Endothelial cell of umbilical vein (primary cell): ENCODE measurements at regions not wholly inside any gene's neighbourhood (a gene's known extent, or its start where the extent isn't known, plus 50 kb on each side); places are given as distances from the start of the nearest gene placed in this dataset.
A peak's percentile ranks its signal among the peaks of the same experiment; 100 is the strongest.

ENCODE experiments used
- BruUV-seq: library from RNA; stranded (reverse); fragments of 400-500 nt; replicated peaks from 2 replicates; lab custom pipeline; 2021; lab: Mats Ljungman, UMichigan
- CTCF ChIA-PET: fragments of 300-600, 350-600 bp; sonication (Branson Sonifier 250); formaldehyde crosslinking; loops from one replicate; lab custom pipeline; 2021; ENCODE audit warnings: antibody characterized with exemption, inconsistent platforms; lab: Charles Lee
- POLR2A ChIA-PET: fragments of 300-600, 350-600 bp; sonication (Branson Sonifier 250); formaldehyde crosslinking; loops from one replicate; lab custom pipeline; 2021; ENCODE audit warnings: antibody characterized with exemption, inconsistent platforms; lab: Charles Lee
- DNase-seq: peaks from one replicate; pipeline ENCODE4 v3.0.0-alpha.2; 2011; ENCODE audit warnings: low read depth, low spot score
- FAIRE-seq: peaks from 2 replicates; lab custom pipeline; 2011; peaks lifted over from hg19 to GRCh38; lab: Jason Lieb, UNC
- H2AFZ ChIP-seq: 2 replicates; pipeline ENCODE4 v1.6.0; 2012; ENCODE audit warnings: low read depth, low read length, control low read depth, inconsistent platforms
- H3K27ac ChIP-seq: 2 replicates; pipeline ENCODE4 v1.5.1; 2011; ENCODE audit warnings: low read depth, mild to moderate bottlenecking, control low read depth, low read length, moderate library complexity; ENCODE audit not compliant: insufficient read depth
- H3K27me3 ChIP-seq, 2 experiments: 2 replicates each; pipeline versions ENCODE4 v1.6.0 to v1.6.1; 2011; ENCODE audit warnings: low read length in 2 of 2, mixed read lengths in 1 of 2; ENCODE audit not compliant: control insufficient read depth in 2 of 2, insufficient read depth in 2 of 2
- H3K36me3 ChIP-seq, 2 experiments: 2 replicates in 1 of 2; 3 replicates in 1 of 2; pipeline ENCODE4 v1.5.1; 2011; ENCODE audit warnings: low read length in 2 of 2, mild to moderate bottlenecking in 1 of 2, moderate library complexity in 1 of 2; ENCODE audit not compliant: control insufficient read depth in 2 of 2, insufficient read depth in 2 of 2; ENCODE audit errors: extremely low read depth in 1 of 2
- H3K4me1 ChIP-seq: 3 replicates; pipeline ENCODE4 v1.5.1; 2011; ENCODE audit warnings: mild to moderate bottlenecking, low read length; ENCODE audit not compliant: control insufficient read depth, insufficient read depth; ENCODE audit errors: extremely low read depth
- H3K4me2 ChIP-seq: 2 replicates; pipeline ENCODE4 v1.6.1; 2011; ENCODE audit warnings: low read length, control low read depth, mixed read lengths; ENCODE audit not compliant: insufficient read depth
- H3K4me3 ChIP-seq, 3 experiments: fragments of 200-600 bp in 1 of 3; sonication (generic), shearing (Covaris generic) in 1 of 3; replicated peaks in 1 of 3; 2 replicates each; pipeline ENCODE4 v1.5.1; 2011 to 2016; ENCODE audit warnings: control low read depth in 3 of 3, low read length in 3 of 3, mild to moderate bottlenecking in 2 of 3, inconsistent platforms in 1 of 3, low read depth in 1 of 3, moderate library complexity in 1 of 3; ENCODE audit not compliant: insufficient read depth in 1 of 3
- H3K79me2 ChIP-seq: 2 replicates; pipeline ENCODE4 v1.6.0; 2012; ENCODE audit warnings: low read length, inconsistent platforms; ENCODE audit not compliant: control insufficient read depth, insufficient read depth
- H3K9ac ChIP-seq: replicated peaks from 2 replicates; pipeline ENCODE3; 2011; ENCODE audit warnings: low read length, control low read depth; ENCODE audit not compliant: insufficient read depth; ENCODE audit errors: extremely low read depth
- H3K9me1 ChIP-seq: replicated peaks from 3 replicates; pipeline ENCODE4 v1.6.0; 2011; ENCODE audit warnings: mild to moderate bottlenecking, low read length; ENCODE audit not compliant: control insufficient read depth, insufficient read depth; ENCODE audit errors: extremely low read depth
- H3K9me3 ChIP-seq: replicated peaks from 2 replicates; pipeline ENCODE4 v1.5.1; 2012; ENCODE audit warnings: low read length, inconsistent platforms; ENCODE audit not compliant: control insufficient read depth, insufficient read depth
- H4K20me1 ChIP-seq: replicated peaks from 2 replicates; pipeline ENCODE3; 2011; ENCODE audit warnings: mild to moderate bottlenecking, low read length; ENCODE audit not compliant: control insufficient read depth, insufficient read depth; ENCODE audit errors: extremely low read depth
- FOS ChIP-seq: IDR thresholded peaks from 2 replicates; pipeline ENCODE4 v1.6.1; 2011; ENCODE audit warnings: mild to moderate bottlenecking, low read length, moderate library complexity, borderline replicate concordance; ENCODE audit not compliant: insufficient read depth
- GATA2 ChIP-seq: IDR thresholded peaks from 2 replicates; pipeline ENCODE4 v1.7.0; 2011; ENCODE audit warnings: low read depth, mild to moderate bottlenecking, moderate library complexity, mixed read lengths, low read length; ENCODE audit not compliant: insufficient read length, insufficient read depth
- JUN ChIP-seq: IDR thresholded peaks from 2 replicates; pipeline ENCODE4 v1.6.1; 2011; ENCODE audit warnings: borderline replicate concordance, low read depth; ENCODE audit not compliant: insufficient read length, insufficient read depth
- POLR2AphosphoS5 ChIP-seq: IDR thresholded peaks from 2 replicates; pipeline ENCODE4 v1.6.1; 2012; ENCODE audit warnings: low read depth, mild to moderate bottlenecking, control low read depth, low read length, moderate library complexity; ENCODE audit not compliant: insufficient read depth
- dilution Hi-C: fragments of 300-500 bp; cut with MboI; formaldehyde crosslinking; loops from one replicate; pipeline ENCODE4 v1.15.0; 2019; ENCODE audit warnings: low sequenced_read_pairs; ENCODE audit not compliant: extremely low pct_ligation_motif_present
- intact Hi-C: fragments of 100-400 bp; cut with micrococcal nuclease; formaldehyde crosslinking; loops from one replicate; pipeline ENCODE4 v1.10.0; 2022
- TF ChIP-seq, protein P1 (sequence below), 2 donors: IDR thresholded peaks; 1 replicate in 1 of 2; 2 replicates in 1 of 2; pipeline ENCODE4 v1.5.1; 2011; ENCODE audit warnings: low read length in 2 of 2, mild to moderate bottlenecking in 2 of 2, moderate library complexity in 2 of 2, control low read depth in 1 of 2, inconsistent platforms in 1 of 2, low read depth in 1 of 2; ENCODE audit not compliant: insufficient read depth in 1 of 2; ENCODE audit errors: extremely low read depth in 1 of 2

DNA sequence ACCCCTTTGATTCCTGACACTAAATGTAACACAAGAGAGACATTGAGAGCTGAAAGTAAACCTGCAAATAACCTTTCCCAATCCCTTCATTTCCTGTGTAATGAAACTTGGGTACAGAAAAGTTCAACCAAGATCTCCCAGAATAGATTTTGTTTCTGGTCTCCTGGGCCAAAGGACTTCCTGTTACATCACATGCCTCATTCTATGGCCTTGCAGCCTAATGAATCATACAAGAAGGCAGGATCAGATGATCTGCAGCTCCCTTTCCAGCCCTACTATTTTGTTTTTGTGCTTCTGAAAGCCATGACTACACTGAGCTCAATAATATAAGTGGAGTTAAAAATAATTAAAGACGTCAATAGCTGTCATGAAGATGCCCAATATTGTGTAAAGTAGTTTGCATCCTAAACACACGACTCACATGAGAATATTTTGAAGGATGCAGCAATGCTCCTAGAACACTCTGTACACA lies 73.4 kb upstream of the NOX3 start:
- Histone ChIP-seq H3K9me1 (no peaks in the 10 kb centered on the region), H3K4me3 (no peak overlapping the region), H3K9me3 (no peaks in the 10 kb centered on the region), H3K27me3 (no peaks in the 10 kb centered on the region), H2AFZ (no peak overlapping the region), H3K27ac (peak overlapping the region; percentile 83), H3K4me1 (peaks cover 16% of the 10 kb centered on the region), H3K9ac (peak overlapping the region; percentile 39), H4K20me1 (no peaks in the 10 kb centered on the region), H3K36me3 (no peaks in the 10 kb centered on the region), H3K4me2 (peak overlapping the region; percentile 71), H3K79me2 (no peaks in the 10 kb centered on the region)
- dilution Hi-C loops (no loop called here), intact Hi-C loops (loop anchor here (1.0 to 5.0 kb wide), 6 partner anchors 36 to 1248 kb away; partner anchors contain the start of gene ARID1B)
- no TSS peak for BruUV-seq
- peak; percentile 95 for DNase-seq
- FAIRE-seq = peak; percentile 85
- ChIA-PET CTCF (interaction anchor here (0.6 to 1.8 kb wide), 21 partner anchors 8 to 281 kb away, joined by 3 to 56 read pairs (median 3); partner anchors contain the start of gene TFB1M), POLR2A (no interaction called here)
- TF ChIP-seq, protein P1, sequence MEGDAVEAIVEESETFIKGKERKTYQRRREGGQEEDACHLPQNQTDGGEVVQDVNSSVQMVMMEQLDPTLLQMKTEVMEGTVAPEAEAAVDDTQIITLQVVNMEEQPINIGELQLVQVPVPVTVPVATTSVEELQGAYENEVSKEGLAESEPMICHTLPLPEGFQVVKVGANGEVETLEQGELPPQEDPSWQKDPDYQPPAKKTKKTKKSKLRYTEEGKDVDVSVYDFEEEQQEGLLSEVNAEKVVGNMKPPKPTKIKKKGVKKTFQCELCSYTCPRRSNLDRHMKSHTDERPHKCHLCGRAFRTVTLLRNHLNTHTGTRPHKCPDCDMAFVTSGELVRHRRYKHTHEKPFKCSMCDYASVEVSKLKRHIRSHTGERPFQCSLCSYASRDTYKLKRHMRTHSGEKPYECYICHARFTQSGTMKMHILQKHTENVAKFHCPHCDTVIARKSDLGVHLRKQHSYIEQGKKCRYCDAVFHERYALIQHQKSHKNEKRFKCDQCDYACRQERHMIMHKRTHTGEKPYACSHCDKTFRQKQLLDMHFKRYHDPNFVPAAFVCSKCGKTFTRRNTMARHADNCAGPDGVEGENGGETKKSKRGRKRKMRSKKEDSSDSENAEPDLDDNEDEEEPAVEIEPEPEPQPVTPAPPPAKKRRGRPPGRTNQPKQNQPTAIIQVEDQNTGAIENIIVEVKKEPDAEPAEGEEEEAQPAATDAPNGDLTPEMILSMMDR (IDR thresholded peaks at IDR 0.05; ENCODE audit: extremely low read depth in 1 of 2, insufficient read depth in 1 of 2, low read depth in 1 of 2, low read length in 2 of 2) = no peak
- peak; percentile 63 for TF ChIP-seq GATA2
- TF ChIP-seq POLR2AphosphoS5 = peak; percentile 60
- peak; percentile 92 for TF ChIP-seq JUN
- TF ChIP-seq FOS = peak; percentile 92
